SH-SY5Y (cell line): ENCODE measurements at regions not wholly inside any gene's neighbourhood (a gene's known extent, or its start where the extent isn't known, plus 50 kb on each side); places are given as distances from the start of the nearest gene placed in this dataset.

Experiments used
- GATA2 ChIP-seq: IDR thresholded peaks from 2 replicates; pipeline ENCODE4 v1.6.1; 2011; ENCODE audit warnings: mild to moderate bottlenecking, low read depth, low read length
- GATA3 ChIP-seq: IDR thresholded peaks from 2 replicates; pipeline ENCODE4 v1.6.1; 2011; ENCODE audit warnings: low read depth, mild to moderate bottlenecking, low read length, moderate library complexity

GRCh38 chr5:19125956-19126713 is 861.9 kb downstream of the CDH18 start:
- TF ChIP-seq GATA2 (no peak), GATA3 (no peak)
